GM21619 (cell line): ENCODE measurements at regions not wholly inside any gene's neighbourhood (a gene's known extent, or its start where the extent isn't known, plus 50 kb on each side); places are given as distances from the start of the nearest gene placed in this dataset.
"Not testable (repeated sequence)": the region's sequence is repeated elsewhere in the genome, so short reads cannot be mapped to it uniquely, and the experiment has no call there.

Experiments
- ATAC-seq: cut with Tn5 transposase; IDR thresholded peaks from one replicate; pipeline ENCODE4 v1.9.1; 2021; ENCODE audit not compliant: unreplicated experiment

DNA sequence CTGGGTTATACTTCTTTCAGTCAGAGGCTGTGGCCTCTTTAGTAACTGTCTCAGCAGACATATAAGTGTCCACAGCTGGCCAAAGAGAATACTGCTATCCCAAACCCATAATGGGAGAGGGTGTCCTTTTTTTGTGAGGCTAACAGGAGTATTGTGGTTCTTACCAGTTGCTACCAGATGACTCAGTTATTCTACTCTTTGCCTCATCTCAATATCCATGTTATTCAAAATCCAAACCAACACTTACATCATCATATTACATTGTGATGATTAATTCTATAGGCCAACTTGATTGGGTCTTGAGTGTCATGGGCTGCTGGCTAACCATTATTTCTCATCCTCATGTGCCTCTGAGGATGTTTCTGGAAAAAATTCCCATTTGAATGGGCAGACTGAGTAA lies 120.9 kb downstream of the TMEM168 start:
- no peak for ATAC-seq

DNA sequence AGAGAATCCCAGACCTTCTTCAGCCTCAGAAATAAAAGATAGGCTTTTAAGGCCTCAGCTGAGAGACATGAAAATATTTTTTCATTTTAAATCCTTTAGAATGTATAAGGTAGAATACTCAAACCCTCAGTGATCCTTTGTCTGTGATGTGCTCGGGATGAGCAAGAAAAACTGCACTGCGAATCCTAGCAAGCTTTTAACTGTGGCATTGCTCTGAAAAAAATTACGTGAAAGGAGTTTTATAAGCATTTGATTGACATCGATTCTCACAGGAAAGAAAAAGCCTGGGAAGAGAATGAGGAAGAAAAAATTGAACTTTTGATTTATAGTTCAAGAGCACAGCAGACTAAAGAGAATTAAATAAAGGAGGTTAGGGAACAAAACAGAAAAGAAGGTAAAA lies 120.0 kb downstream of the TMEM168 start:
- no peak for ATAC-seq

DNA sequence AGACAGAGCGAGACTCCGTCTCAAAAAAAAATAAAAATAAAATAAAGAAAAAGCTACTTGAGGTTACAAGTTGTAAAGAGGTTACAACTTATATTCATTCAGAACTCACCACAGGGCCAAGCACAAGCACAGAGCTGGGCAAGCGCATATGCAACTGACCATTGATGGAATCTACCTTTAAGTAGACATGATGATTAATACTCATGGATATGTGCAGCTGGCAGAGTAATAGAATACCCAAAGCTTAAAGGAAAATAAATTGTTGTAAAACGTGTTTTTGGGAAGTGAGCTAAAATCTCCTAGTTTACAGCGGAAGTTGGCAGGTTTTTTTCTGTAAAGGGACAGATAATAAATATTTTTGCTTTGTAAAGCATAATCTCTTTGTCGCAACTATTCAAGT lies 111.6 kb downstream of the TMEM168 start:
- no peak for ATAC-seq

DNA sequence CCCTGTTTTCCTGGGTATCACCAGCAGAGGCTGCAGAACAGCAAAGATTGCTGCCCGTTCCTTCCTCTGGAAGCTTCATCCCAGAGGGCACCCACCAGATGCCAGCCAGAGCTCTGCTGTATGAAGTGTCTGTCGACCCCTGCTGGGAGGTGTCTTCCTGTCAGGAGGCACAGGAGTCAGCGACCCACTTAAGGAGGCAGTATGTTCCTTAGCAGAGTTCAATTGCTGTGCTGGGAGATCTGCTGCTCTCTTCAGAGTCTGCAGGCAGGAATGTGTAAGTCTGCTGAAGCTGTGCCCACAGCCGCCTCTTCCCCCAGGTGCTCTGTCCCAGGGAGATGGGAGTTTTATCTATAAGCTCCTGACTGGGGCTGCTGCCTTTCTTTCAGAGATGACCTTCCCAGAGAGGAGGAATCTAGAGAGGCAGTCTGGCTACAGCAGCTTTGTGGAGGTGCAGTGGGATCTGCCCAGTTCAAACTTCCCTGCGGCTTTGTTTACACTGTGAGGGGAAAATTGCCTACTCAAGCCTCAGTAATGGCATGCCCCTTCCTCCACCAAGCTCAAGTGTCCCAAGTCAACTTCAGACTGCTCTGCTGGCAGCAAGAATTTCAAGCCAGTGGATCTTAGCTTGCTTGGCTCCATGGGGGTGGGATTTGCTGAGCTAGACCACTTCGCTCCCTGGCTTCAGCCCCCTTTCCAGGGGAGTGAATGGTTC lies 100.6 kb downstream of the TMEM168 start:
- not testable (repeated sequence) for ATAC-seq

DNA sequence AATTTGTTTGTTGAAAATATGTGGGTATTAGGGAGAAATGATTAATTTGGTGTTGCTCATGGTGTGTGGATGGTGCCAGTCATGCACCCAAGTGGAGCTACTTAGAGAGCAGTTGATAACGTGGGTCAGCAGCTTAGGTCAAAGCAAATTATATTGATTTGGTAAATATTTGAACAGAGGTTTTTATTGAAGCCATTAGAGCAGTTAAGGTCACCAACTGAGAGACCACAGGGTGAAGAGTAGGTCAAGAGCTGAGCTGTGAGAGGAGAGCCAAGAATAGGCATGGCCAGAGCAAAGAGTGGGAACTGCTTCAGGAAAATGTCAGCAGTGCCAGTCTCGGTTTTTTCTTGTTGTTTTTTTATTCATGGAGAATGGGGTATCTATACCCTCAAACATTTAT lies 97.9 kb downstream of the TMEM168 start:
- no peak for ATAC-seq

DNA sequence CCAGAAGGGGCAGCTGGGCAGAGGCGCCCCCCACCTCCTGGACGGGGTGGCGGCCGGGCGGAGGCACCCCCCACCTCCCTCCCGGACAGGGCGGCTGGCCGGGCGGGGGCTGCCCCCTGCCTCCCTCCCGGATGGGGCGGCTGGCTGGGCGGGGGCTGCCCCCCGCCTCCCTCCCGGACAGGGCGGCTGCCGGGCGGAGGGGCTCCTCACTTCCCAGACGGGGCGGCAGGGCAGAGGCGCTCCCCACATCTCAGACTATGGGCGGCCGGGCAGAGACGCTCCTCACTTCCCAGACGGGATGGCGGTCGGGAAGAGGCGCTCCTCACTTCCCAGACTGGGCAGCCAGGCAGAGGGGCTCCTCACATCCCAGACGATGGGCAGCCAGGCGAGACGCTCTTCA lies 93.0 kb downstream of the TMEM168 start:
- ATAC-seq = not testable (repeated sequence)

DNA sequence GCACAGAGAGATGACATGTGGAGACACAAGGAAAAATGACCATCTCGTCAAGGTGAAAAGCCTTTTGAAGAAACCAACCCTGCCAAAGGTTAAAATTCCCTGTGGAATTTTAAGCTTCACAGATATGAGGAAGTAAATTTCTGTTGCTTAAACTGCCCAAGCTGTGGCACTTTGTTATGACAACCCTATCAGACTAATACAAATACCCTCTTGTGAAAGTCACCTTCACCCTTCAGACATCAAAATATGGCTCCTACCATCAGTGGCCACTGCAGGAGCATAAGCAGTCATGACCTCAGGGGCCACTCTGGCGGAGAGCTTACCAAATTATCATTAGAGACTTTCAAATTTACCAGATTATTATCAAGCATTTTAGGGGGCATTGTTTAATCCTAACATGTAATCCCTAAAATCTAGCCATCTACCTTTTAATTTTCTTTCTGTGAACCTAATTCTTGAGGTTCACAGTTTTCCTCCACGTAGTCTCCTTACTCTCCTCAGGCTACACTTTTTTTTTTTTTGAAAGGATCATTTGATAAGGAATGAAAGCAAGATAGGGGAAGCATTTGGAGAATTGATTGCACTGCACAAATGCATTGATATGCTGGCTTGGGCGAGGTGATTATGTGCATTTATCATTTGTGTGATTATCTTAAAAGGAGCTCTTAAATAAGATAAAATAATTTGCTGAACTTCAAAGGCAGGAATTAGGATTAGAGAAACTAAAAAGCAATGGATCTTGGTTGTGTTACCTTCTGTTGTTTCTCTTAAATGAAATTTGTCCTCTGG lies 90.3 kb downstream of the TMEM168 start:
- no peak for ATAC-seq

DNA sequence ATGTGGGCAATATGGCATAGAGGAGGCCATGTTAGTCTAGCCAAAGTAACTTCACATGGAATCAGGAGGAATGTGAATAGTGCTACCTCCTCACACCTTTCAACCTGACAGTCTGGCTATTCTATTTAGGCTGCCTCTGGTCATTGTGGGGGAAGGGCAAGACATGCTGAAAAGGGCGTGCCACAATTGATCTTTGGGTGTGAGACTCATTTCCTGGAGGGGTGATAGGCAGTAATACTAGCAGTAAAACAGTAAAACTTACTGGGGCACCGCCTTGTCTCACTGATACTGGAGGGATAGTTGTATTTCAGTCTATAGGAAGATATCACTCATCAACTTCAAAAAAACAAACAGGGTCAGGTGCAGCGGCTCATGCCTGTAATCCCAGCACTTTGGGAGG lies 88.7 kb downstream of the TMEM168 start:
- no peak for ATAC-seq

DNA sequence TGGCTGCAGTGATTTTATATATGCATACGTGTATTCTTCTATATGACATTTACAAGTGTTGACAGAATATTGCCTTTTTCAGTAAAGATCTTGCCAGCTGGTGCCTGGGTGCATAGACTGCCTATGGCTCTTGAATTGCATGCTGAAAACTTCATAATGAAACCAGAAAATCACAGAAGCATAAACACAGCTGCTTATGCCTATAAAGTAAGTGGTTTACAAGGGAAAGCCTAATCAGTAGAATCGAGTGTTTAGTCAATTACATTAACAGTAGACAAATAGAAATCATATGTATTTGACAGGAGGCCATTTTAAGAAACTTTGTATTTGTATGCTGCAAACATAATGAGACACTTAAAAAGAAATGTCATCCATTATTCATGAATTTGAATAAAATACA lies 82.5 kb downstream of the TMEM168 start:
- ATAC-seq = no peak

DNA sequence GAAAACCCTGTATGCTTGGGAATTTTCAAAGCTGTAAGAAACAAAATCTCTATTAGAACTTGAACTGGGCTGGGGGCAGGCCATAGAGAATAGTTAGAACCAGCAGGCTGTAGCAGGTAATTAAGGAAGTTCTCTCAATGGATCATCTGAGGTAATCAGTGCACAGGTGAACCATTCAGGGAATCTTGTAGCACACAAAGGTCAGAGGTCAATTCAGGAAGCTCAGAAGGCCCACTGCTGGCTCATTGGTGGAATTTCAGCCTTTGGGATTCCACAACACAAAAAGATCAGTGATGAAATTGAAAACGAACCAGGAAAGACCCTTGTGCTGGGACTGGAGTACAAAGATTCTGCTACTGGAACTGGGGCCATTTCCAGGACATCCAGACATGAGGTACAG lies 82.0 kb downstream of the TMEM168 start:
- ATAC-seq = no peak
